HEK293 (cell line): ENCODE measurements at regions not wholly inside any gene's neighbourhood (a gene's known extent, or its start where the extent isn't known, plus 50 kb on each side); places are given as distances from the start of the nearest gene placed in this dataset.

Experiments
- CTCF ChIA-PET: fragments of 350-600 bp; formaldehyde crosslinking; extraction: SDS; loops from one replicate; lab custom pipeline; 2021; ENCODE audit warnings: antibody characterized with exemption; lab: Yijun Ruan, JAX
- POLR2A ChIA-PET: fragments of 300-600 bp; formaldehyde crosslinking; extraction: SDS; loops from one replicate; lab custom pipeline; 2020; ENCODE audit warnings: antibody characterized with exemption, inconsistent platforms; lab: Yijun Ruan, JAX
- H3K27ac ChIP-seq: fragments of 200-500 bp; sonication (Bioruptor generic); 2 replicates; pipeline ENCODE4 v1.5.1; 2014; ENCODE audit warnings: low read depth, low read length, control low read depth, inconsistent platforms; ENCODE audit errors: extremely low read depth
- H3K36me3 ChIP-seq, 2 experiments: fragments of 200-500 bp in 1 of 2; sonication (Bioruptor generic) in 1 of 2; 1 replicate in 1 of 2; 2 replicates in 1 of 2; pipeline ENCODE4 v1.5.1; 2014 to 2017; ENCODE audit warnings: inconsistent platforms in 2 of 2, low read length in 2 of 2; ENCODE audit not compliant: control insufficient read depth in 2 of 2, insufficient read depth in 1 of 2
- H3K4me1 ChIP-seq: fragments of 200-500 bp; sonication (Bioruptor generic); 2 replicates; pipeline ENCODE4 v1.5.1; 2014; ENCODE audit warnings: mild to moderate bottlenecking, low read length, inconsistent platforms; ENCODE audit not compliant: control insufficient read depth, insufficient read depth
- H3K4me3 ChIP-seq: 2 replicates; pipeline ENCODE4 v1.5.1; 2011; ENCODE audit warnings: low read depth, mild to moderate bottlenecking, control low read depth, low read length, moderate library complexity
- H3K9me3 ChIP-seq: fragments of 200-500 bp; sonication (Bioruptor generic); 2 replicates; pipeline ENCODE4 v1.5.1; 2014; ENCODE audit warnings: low read depth, low read length, inconsistent platforms; ENCODE audit not compliant: control insufficient read depth, insufficient read depth
- HOXC10 ChIP-seq: sonication (generic); formaldehyde crosslinking; IDR thresholded peaks from 2 replicates; pipeline ENCODE4 v1.8.1; 2023; ENCODE audit warnings: mild to moderate bottlenecking, missing genetic modification reagents
- OVOL3 ChIP-seq: fragments of 450-650 bp; formaldehyde crosslinking; IDR thresholded peaks from 2 replicates; pipeline ENCODE4 v1.5.1; 2016; ENCODE audit warnings: missing biosample characterization, missing genetic modification characterization
- SP3 ChIP-seq: fragments of 450-650 bp; formaldehyde crosslinking; IDR thresholded peaks from 2 replicates; pipeline ENCODE4 v1.5.1; 2016; ENCODE audit warnings: missing biosample characterization, missing genetic modification characterization
- TRIM28 ChIP-seq: IDR thresholded peaks from 2 replicates; pipeline ENCODE4 v1.6.1; 2011; ENCODE audit warnings: low read length, control low read depth, borderline replicate concordance
- WT1 ChIP-seq: fragments of 450-650 bp; formaldehyde crosslinking; IDR thresholded peaks from 2 replicates; pipeline ENCODE4 v1.5.1; 2016; ENCODE audit warnings: missing biosample characterization, missing genetic modification characterization
- ZFHX2 ChIP-seq: fragments of 450-650 bp; formaldehyde crosslinking; conservative IDR thresholded peaks from 2 replicates; pipeline ENCODE4 v1.5.1; 2016; ENCODE audit warnings: missing biosample characterization, missing genetic modification characterization
- ZNF133 ChIP-seq: fragments of 450-650 bp; formaldehyde crosslinking; IDR thresholded peaks from 2 replicates; pipeline ENCODE4 v1.5.1; 2016; ENCODE audit warnings: missing biosample characterization, missing genetic modification characterization
- ZNF138 ChIP-seq: fragments of 450-650 bp; formaldehyde crosslinking; IDR thresholded peaks from 2 replicates; pipeline ENCODE4 v1.5.1; 2016; ENCODE audit warnings: missing biosample characterization, missing genetic modification characterization, borderline replicate concordance
- ZNF155 ChIP-seq: fragments of 450-650 bp; formaldehyde crosslinking; IDR thresholded peaks from 2 replicates; pipeline ENCODE4 v1.5.1; 2016; ENCODE audit warnings: missing biosample characterization, missing genetic modification characterization
- ZNF169 ChIP-seq: fragments of 450-650 bp; formaldehyde crosslinking; IDR thresholded peaks from 2 replicates; pipeline ENCODE4 v1.5.1; 2016; ENCODE audit warnings: missing biosample characterization, missing genetic modification characterization
- ZNF211 ChIP-seq: fragments of 450-650 bp; formaldehyde crosslinking; IDR thresholded peaks from 2 replicates; pipeline ENCODE4 v1.5.1; 2016; ENCODE audit warnings: low read depth, missing biosample characterization, missing genetic modification characterization
- ZNF302 ChIP-seq: fragments of 450-650 bp; formaldehyde crosslinking; IDR thresholded peaks from 2 replicates; pipeline ENCODE4 v1.5.1; 2016; ENCODE audit warnings: missing biosample characterization, missing genetic modification characterization, low read depth
- ZNF366 ChIP-seq: fragments of 450-650 bp; formaldehyde crosslinking; conservative IDR thresholded peaks from 2 replicates; pipeline ENCODE4 v1.5.1; 2016; ENCODE audit warnings: missing biosample characterization, missing genetic modification characterization
- ZNF544 ChIP-seq: fragments of 450-650 bp; formaldehyde crosslinking; IDR thresholded peaks from 2 replicates; pipeline ENCODE4 v1.5.0; 2017; ENCODE audit warnings: missing biosample characterization, missing genetic modification characterization
- ZNF623 ChIP-seq: fragments of 450-650 bp; formaldehyde crosslinking; IDR thresholded peaks from 2 replicates; pipeline ENCODE4 v1.5.1; 2016; ENCODE audit warnings: missing biosample characterization, missing genetic modification characterization
- ZNF660 ChIP-seq: fragments of 450-650 bp; IDR thresholded peaks from 2 replicates; pipeline ENCODE4 v1.5.1; 2018; ENCODE audit warnings: missing biosample characterization, mild to moderate bottlenecking, missing genetic modification characterization
- TF ChIP-seq, protein P1 (sequence below): fragments of 450-650 bp; formaldehyde crosslinking; IDR thresholded peaks from 2 replicates; pipeline ENCODE4 v1.5.1; 2016; ENCODE audit warnings: missing biosample characterization, missing genetic modification characterization
- TF ChIP-seq, protein P2 (sequence below): fragments of 450-650 bp; formaldehyde crosslinking; IDR thresholded peaks from 2 replicates; pipeline ENCODE4 v1.5.1; 2016; ENCODE audit warnings: missing biosample characterization, missing genetic modification characterization
- TF ChIP-seq, protein P3 (sequence below): sonication (generic); formaldehyde crosslinking; IDR thresholded peaks from 2 replicates; pipeline ENCODE4 v1.8.1; 2022; ENCODE audit warnings: mild to moderate bottlenecking, moderate library complexity, missing genetic modification reagents
- TF ChIP-seq, protein P4 (sequence below): fragments of 450-650 bp; formaldehyde crosslinking; IDR thresholded peaks from 2 replicates; pipeline ENCODE4 v1.5.1; 2016; ENCODE audit warnings: missing biosample characterization, missing genetic modification characterization
- TF ChIP-seq, protein P5 (sequence below): fragments of 450-650 bp; formaldehyde crosslinking; IDR thresholded peaks from 2 replicates; pipeline ENCODE4 v1.5.1; 2016; ENCODE audit warnings: missing biosample characterization, missing genetic modification characterization
- TF ChIP-seq, protein P6 (sequence below): fragments of 450-650 bp; formaldehyde crosslinking; IDR thresholded peaks from 2 replicates; pipeline ENCODE4 v1.5.1; 2016; ENCODE audit warnings: missing biosample characterization, missing genetic modification characterization
- TF ChIP-seq, protein P7 (sequence below): fragments of 450-650 bp; formaldehyde crosslinking; IDR thresholded peaks from 2 replicates; pipeline ENCODE4 v1.5.1; 2017; ENCODE audit warnings: missing biosample characterization, missing genetic modification characterization

DNA sequence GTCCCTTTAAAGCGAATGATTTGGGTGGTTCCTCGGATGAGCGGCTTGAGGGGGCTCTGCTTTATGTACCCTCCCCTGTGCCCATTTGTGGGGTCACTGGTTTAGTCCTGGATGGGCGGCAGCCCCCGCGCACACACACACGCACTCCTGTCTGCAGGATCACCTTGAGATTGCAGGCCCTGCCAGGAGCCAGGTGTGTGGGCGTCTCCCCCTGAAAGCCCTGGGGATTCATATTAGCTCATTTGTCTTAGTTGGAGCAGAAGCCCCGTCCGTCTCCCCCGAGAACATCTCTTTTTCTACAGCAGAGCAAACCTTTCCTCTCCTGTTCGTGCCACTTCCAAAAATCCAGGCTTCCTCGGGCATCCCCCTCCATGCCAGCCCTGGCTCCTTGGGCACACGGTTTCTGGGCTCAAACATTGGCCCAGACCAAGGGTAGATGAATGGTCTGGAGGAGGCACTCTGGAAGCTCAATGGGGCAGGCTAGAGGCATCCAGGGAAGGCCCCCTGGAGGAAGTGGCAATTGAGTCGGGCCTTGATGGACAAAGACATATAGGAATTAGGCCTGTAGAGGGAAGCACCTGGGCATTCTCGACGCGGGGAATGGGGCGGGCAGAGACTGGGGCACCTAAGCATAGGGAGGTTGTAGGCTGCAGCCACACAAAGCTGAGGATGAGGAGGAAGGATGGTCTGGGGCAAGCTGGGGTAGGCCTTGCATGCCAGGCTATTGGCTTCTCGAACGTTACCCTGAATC is 218.5 kb upstream of the GSE1 start (continued):
- TF ChIP-seq ZFHX2 (peak; percentile 76), WT1 (tag by site-specific recombination) (no peak)

DNA sequence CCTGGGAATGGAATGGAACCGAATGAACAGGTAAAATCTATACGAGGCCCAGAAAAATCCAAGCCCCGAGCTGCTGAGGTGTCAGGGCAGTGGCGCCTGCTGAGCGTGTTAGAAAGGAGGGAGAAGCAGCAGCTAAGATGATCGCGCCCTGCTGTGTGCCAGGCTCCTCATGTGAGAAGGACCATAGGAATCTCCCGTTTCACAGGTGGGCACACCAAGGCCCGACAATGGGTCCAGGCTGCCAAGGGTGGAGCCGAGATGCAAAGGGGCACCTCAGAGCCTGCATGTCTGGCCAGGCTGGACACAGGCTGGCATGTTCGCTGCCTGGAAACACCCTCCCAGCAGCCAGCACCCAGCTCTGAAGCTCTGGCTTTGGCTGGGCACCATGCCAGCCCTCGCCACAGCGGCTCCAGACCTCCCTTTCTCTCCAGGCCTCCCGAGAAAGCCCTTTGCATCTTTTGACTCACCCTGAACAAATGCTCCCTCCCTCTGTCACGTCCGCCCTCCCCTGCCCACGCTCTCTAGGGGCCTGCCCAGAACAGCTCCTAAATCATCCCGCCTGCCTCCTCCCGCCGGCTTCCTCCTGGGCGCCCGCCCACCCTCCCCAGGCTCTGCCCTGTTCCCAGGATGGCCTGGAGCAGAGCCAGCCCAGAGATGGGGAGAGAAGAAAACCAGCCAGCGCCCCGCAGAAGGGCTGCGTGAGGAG is 217.8 kb upstream of the GSE1 start:
- Histone ChIP-seq H3K9me3 (no peaks in the 10 kb centered on the region), H3K36me3 (no peaks in the 10 kb centered on the region), H3K4me1 (peaks cover 16% of the 10 kb centered on the region), H3K4me3 (no peak overlapping the region), H3K27ac (no peak overlapping the region)
- ChIA-PET POLR2A (interaction anchor here (0.6 kb wide), 1 partner anchor 73 kb away, joined by 3 read pairs; no protein-coding TSS in a partner anchor), CTCF (interaction anchor here (0.6 to 1.8 kb wide), 11 partner anchors 7 to 1439 kb away, joined by 3 to 10 read pairs (median 3); no protein-coding TSS in a partner anchor)
- no peak for TF ChIP-seq ZNF138 (tag by site-specific recombination)
- TF ChIP-seq ZNF544 (tag by site-specific recombination): no peak
- TF ChIP-seq HOXC10 (CRISPR knock-in tag): 0 out of 2 replicates have a peak, but pooled peaks have one; percentile 85
- TF ChIP-seq ZNF660 (tag by site-specific recombination): 0 out of 2 replicates have a peak, but pooled peaks have one; percentile 31
- TF ChIP-seq ZNF211 (tag by site-specific recombination): no peak
- TF ChIP-seq, protein P1, sequence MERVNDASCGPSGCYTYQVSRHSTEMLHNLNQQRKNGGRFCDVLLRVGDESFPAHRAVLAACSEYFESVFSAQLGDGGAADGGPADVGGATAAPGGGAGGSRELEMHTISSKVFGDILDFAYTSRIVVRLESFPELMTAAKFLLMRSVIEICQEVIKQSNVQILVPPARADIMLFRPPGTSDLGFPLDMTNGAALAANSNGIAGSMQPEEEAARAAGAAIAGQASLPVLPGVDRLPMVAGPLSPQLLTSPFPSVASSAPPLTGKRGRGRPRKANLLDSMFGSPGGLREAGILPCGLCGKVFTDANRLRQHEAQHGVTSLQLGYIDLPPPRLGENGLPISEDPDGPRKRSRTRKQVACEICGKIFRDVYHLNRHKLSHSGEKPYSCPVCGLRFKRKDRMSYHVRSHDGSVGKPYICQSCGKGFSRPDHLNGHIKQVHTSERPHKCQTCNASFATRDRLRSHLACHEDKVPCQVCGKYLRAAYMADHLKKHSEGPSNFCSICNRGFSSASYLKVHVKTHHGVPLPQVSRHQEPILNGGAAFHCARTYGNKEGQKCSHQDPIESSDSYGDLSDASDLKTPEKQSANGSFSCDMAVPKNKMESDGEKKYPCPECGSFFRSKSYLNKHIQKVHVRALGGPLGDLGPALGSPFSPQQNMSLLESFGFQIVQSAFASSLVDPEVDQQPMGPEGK (tag by site-specific recombination): peak; percentile 83
- peak; percentile 94 for TF ChIP-seq ZFHX2
- TF ChIP-seq, protein P2, sequence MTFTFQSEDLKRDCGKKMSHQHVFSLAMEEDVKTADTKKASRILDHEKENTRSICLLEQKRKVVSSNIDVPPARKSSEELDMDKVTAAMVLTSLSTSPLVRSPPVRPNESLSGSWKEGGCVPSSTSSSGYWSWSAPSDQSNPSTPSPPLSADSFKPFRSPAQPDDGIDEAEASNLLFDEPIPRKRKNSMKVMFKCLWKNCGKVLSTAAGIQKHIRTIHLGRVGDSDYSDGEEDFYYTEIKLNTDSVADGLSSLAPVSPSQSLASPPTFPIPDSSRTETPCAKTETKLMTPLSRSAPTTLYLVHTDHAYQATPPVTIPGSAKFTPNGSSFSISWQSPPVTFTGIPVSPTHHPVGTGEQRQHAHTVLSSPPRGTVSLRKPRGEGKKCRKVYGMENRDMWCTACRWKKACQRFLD (tag by site-specific recombination): no peak
- TF ChIP-seq, protein P3, sequence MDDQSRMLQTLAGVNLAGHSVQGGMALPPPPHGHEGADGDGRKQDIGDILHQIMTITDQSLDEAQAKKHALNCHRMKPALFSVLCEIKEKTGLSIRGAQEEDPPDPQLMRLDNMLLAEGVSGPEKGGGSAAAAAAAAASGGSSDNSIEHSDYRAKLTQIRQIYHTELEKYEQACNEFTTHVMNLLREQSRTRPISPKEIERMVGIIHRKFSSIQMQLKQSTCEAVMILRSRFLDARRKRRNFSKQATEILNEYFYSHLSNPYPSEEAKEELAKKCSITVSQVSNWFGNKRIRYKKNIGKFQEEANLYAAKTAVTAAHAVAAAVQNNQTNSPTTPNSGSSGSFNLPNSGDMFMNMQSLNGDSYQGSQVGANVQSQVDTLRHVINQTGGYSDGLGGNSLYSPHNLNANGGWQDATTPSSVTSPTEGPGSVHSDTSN (CRISPR knock-in tag): no peak
- TF ChIP-seq, protein P4, sequence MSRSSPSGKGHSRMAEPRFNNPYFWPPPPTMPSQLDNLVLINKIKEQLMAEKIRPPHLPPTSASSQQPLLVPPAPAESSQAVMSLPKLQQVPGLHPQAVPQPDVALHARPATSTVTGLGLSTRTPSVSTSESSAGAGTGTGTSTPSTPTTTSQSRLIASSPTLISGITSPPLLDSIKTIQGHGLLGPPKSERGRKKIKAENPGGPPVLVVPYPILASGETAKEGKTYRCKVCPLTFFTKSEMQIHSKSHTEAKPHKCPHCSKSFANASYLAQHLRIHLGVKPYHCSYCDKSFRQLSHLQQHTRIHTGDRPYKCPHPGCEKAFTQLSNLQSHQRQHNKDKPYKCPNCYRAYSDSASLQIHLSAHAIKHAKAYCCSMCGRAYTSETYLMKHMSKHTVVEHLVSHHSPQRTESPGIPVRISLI (tag by site-specific recombination): no peak
- TF ChIP-seq, protein P5, sequence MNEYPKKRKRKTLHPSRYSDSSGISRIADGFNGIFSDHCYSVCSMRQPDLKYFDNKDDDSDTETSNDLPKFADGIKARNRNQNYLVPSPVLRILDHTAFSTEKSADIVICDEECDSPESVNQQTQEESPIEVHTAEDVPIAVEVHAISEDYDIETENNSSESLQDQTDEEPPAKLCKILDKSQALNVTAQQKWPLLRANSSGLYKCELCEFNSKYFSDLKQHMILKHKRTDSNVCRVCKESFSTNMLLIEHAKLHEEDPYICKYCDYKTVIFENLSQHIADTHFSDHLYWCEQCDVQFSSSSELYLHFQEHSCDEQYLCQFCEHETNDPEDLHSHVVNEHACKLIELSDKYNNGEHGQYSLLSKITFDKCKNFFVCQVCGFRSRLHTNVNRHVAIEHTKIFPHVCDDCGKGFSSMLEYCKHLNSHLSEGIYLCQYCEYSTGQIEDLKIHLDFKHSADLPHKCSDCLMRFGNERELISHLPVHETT (tag by site-specific recombination): no peak
- TF ChIP-seq, protein P6, sequence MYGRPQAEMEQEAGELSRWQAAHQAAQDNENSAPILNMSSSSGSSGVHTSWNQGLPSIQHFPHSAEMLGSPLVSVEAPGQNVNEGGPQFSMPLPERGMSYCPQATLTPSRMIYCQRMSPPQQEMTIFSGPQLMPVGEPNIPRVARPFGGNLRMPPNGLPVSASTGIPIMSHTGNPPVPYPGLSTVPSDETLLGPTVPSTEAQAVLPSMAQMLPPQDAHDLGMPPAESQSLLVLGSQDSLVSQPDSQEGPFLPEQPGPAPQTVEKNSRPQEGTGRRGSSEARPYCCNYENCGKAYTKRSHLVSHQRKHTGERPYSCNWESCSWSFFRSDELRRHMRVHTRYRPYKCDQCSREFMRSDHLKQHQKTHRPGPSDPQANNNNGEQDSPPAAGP: peak; percentile 74; the same call in 1 of the 2 replicates
- TF ChIP-seq ZNF169 (tag by site-specific recombination): no peak
- no peak for TF ChIP-seq ZNF623 (tag by site-specific recombination)
- no peak for TF ChIP-seq ZNF302 (tag by site-specific recombination)
- peak; percentile 53 for TF ChIP-seq SP3 (tag by site-specific recombination)
- TF ChIP-seq ZNF133 (tag by site-specific recombination): no peak
- TF ChIP-seq TRIM28: no peak
- no peak for TF ChIP-seq OVOL3 (tag by site-specific recombination)
- TF ChIP-seq ZNF155 (tag by site-specific recombination): no peak
- TF ChIP-seq, protein P7, sequence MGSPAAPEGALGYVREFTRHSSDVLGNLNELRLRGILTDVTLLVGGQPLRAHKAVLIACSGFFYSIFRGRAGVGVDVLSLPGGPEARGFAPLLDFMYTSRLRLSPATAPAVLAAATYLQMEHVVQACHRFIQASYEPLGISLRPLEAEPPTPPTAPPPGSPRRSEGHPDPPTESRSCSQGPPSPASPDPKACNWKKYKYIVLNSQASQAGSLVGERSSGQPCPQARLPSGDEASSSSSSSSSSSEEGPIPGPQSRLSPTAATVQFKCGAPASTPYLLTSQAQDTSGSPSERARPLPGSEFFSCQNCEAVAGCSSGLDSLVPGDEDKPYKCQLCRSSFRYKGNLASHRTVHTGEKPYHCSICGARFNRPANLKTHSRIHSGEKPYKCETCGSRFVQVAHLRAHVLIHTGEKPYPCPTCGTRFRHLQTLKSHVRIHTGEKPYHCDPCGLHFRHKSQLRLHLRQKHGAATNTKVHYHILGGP (tag by site-specific recombination): no peak
- TF ChIP-seq ZNF366 (tag by site-specific recombination): peak; percentile 74
